H9 (cell line): ENCODE measurements at regions not wholly inside any gene's neighbourhood (a gene's known extent, or its start where the extent isn't known, plus 50 kb on each side); places are given as distances from the start of the nearest gene placed in this dataset.
"Not testable (repeated sequence)": the region's sequence is repeated elsewhere in the genome, so short reads cannot be mapped to it uniquely, and the experiment has no call there.

Experiments
- DNase-seq: peaks from one replicate; pipeline ENCODE4 v3.0.0-alpha.2; 2017
- H2AFZ ChIP-seq: one replicate; pipeline ENCODE4 v1.6.1; 2013; ENCODE audit warnings: mild to moderate bottlenecking, low read length, control low read depth, moderate library complexity
- H2AK5ac ChIP-seq: 2 replicates; pipeline ENCODE4 v1.6.1; 2013; ENCODE audit warnings: low read length, control low read depth, mixed read lengths; ENCODE audit not compliant: insufficient read length
- H2BK120ac ChIP-seq: one replicate; pipeline ENCODE4 v1.6.1; 2013; ENCODE audit warnings: low read depth, mild to moderate bottlenecking, low read length, control low read depth, inconsistent platforms; ENCODE audit not compliant: poor library complexity, severe bottlenecking
- H2BK12ac ChIP-seq: 2 replicates; pipeline ENCODE4 v1.6.1; 2013; ENCODE audit warnings: low read length, control low read depth, mixed read lengths, low read depth; ENCODE audit not compliant: insufficient read length
- H2BK15ac ChIP-seq: 2 replicates; pipeline ENCODE4 v1.6.1; 2013; ENCODE audit warnings: low read depth, low read length, control low read depth
- H2BK20ac ChIP-seq: one replicate; pipeline ENCODE4 v1.6.1; 2013; ENCODE audit warnings: low read depth, mild to moderate bottlenecking, low read length, control low read depth, inconsistent platforms; ENCODE audit not compliant: poor library complexity, severe bottlenecking
- H2BK5ac ChIP-seq: 2 replicates; pipeline ENCODE4 v1.6.1; 2013; ENCODE audit warnings: low read length, control low read depth, mixed read lengths; ENCODE audit not compliant: insufficient read length
- H3K14ac ChIP-seq: 2 replicates; pipeline ENCODE4 v1.6.1; 2013; ENCODE audit warnings: low read length, control low read depth; ENCODE audit not compliant: insufficient read depth
- H3K18ac ChIP-seq: 2 replicates; pipeline ENCODE4 v1.6.1; 2013; ENCODE audit warnings: low read depth, mild to moderate bottlenecking, mixed read lengths, low read length, control low read depth; ENCODE audit not compliant: insufficient read length
- H3K23ac ChIP-seq: 2 replicates; pipeline ENCODE4 v1.6.1; 2013; ENCODE audit warnings: low read length, control low read depth, mixed read lengths, low read depth; ENCODE audit not compliant: insufficient read length
- H3K23me2 ChIP-seq: 2 replicates; pipeline ENCODE4 v1.6.1; 2013; ENCODE audit warnings: low read depth, mild to moderate bottlenecking, mixed read lengths, low read length, control low read depth; ENCODE audit not compliant: insufficient read length, poor library complexity, severe bottlenecking
- H3K27ac ChIP-seq: 2 replicates; pipeline ENCODE4 v1.5.1; 2013; ENCODE audit warnings: low read length, control low read depth, mixed read lengths, low read depth; ENCODE audit not compliant: insufficient read length
- H3K27me3 ChIP-seq: 2 replicates; pipeline ENCODE4 v1.6.1; 2013; ENCODE audit warnings: low read length, control low read depth, inconsistent platforms; ENCODE audit not compliant: insufficient read depth
- H3K4ac ChIP-seq: 2 replicates; pipeline ENCODE4 v1.6.1; 2013; ENCODE audit warnings: low read depth, mild to moderate bottlenecking, control low read depth, inconsistent platforms, low read length, moderate library complexity
- H3K4me1 ChIP-seq: 2 replicates; pipeline ENCODE4 v1.6.1; 2013; ENCODE audit warnings: low read length, control low read depth, inconsistent platforms; ENCODE audit not compliant: insufficient read depth
- H3K4me2 ChIP-seq: 2 replicates; pipeline ENCODE4 v1.6.1; 2013; ENCODE audit warnings: low read length, control low read depth, mixed read lengths; ENCODE audit not compliant: insufficient read length, insufficient read depth
- H3K56ac ChIP-seq: 2 replicates; pipeline ENCODE4 v1.6.1; 2013; ENCODE audit warnings: low read depth, mild to moderate bottlenecking, mixed read lengths, low read length, control low read depth; ENCODE audit not compliant: insufficient read length
- H3K79me1 ChIP-seq: 2 replicates; pipeline ENCODE4 v1.6.1; 2013; ENCODE audit warnings: low read depth, mild to moderate bottlenecking, moderate library complexity, low read length, control low read depth, inconsistent platforms; ENCODE audit not compliant: insufficient read depth, poor library complexity, severe bottlenecking
- H3K79me2 ChIP-seq: 2 replicates; pipeline ENCODE4 v1.6.1; 2013; ENCODE audit warnings: low read length, control low read depth, inconsistent platforms; ENCODE audit not compliant: insufficient read depth
- H3K9ac ChIP-seq: 2 replicates; pipeline ENCODE4 v1.6.1; 2013; ENCODE audit warnings: low read length, control low read depth, mixed read lengths; ENCODE audit not compliant: insufficient read length; ENCODE audit errors: extremely low read depth
- H3K9me3 ChIP-seq: one replicate; pipeline ENCODE4 v1.6.1; 2013; ENCODE audit warnings: low read depth, low read length, inconsistent platforms; ENCODE audit not compliant: control insufficient read depth
- H3T11ph ChIP-seq: one replicate; pipeline ENCODE4 v1.6.1; 2013; ENCODE audit warnings: mild to moderate bottlenecking, low read length, control low read depth, inconsistent platforms
- H4K20me1 ChIP-seq: one replicate; pipeline ENCODE4 v1.6.1; 2013; ENCODE audit not compliant: control insufficient read depth, insufficient read length, insufficient read depth
- H4K5ac ChIP-seq: 2 replicates; pipeline ENCODE4 v1.6.1; 2013; ENCODE audit warnings: low read depth, mild to moderate bottlenecking, mixed read lengths, low read length, control low read depth; ENCODE audit not compliant: insufficient read length
- H4K8ac ChIP-seq: replicated peaks from 2 replicates; pipeline ENCODE4 v1.6.1; 2013; ENCODE audit warnings: low read length, control low read depth, mixed read lengths, low read depth; ENCODE audit not compliant: insufficient read length
- H4K91ac ChIP-seq: 2 replicates; pipeline ENCODE4 v1.6.1; 2013; ENCODE audit warnings: low read depth, mild to moderate bottlenecking, moderate library complexity, mixed read lengths, low read length, control low read depth; ENCODE audit not compliant: insufficient read length
- H3K27ac Mint-ChIP-seq, 3 experiments: 2 replicates in 2 of 3; 3 replicates in 1 of 3; pipeline ENCODE4 v1.8.0; 2020 to 2021; ENCODE audit warnings: mixed read lengths in 3 of 3, mild to moderate bottlenecking in 1 of 3, moderate library complexity in 1 of 3
- H3K27me3 Mint-ChIP-seq: 2 replicates; pipeline ENCODE4 v1.8.0; 2021; ENCODE audit warnings: low read depth, mild to moderate bottlenecking, moderate library complexity, mixed read lengths
- H3K36me3 Mint-ChIP-seq, 3 experiments: 2 replicates in 2 of 3; 3 replicates in 1 of 3; pipeline ENCODE4 v1.8.0; 2020 to 2021; ENCODE audit warnings: low read depth in 3 of 3, mixed read lengths in 3 of 3; ENCODE audit not compliant: insufficient read depth in 1 of 3
- H3K4me1 Mint-ChIP-seq, 2 experiments: 2 replicates each; pipeline ENCODE4 v1.8.0; 2020; ENCODE audit warnings: mixed read lengths in 2 of 2
- H3K4me3 Mint-ChIP-seq, 2 experiments: 2 replicates in 1 of 2; 3 replicates in 1 of 2; pipeline ENCODE4 v1.8.0; 2020 to 2021; ENCODE audit warnings: mild to moderate bottlenecking in 2 of 2, mixed read lengths in 2 of 2, moderate library complexity in 1 of 2
- H3K9me3 Mint-ChIP-seq, 2 experiments: 2 replicates in 1 of 2; 3 replicates in 1 of 2; pipeline ENCODE4 v1.8.0; 2020; ENCODE audit warnings: mild to moderate bottlenecking in 2 of 2, mixed read lengths in 2 of 2, moderate library complexity in 1 of 2
- WGBS: extraction: QIAGEN DNeasy Blood & Tissue Kit; methylation state at CpG from one replicate; pipeline ENCODE4 v1.1.7; 2013; ENCODE audit warnings: missing lambda C conversion rate, low lambda C conversion rate, mixed read lengths; ENCODE audit not compliant: insufficient read length; ENCODE audit errors: extremely low coverage; 5-methylcytosine and 5-hydroxymethylcytosine counted together

GRCh38 chr5:1583081-1583875 lies 59.5 kb upstream of the LPCAT1 start:
- H3K27me3 Mint-ChIP-seq, H3K4me1 ChIP-seq, H3K56ac ChIP-seq, H3K4me3 Mint-ChIP-seq, H3T11ph ChIP-seq, H3K79me1 ChIP-seq, H4K8ac ChIP-seq, H2BK120ac ChIP-seq, H3K4me2 ChIP-seq, H2BK20ac ChIP-seq, H3K27me3 ChIP-seq, H2BK5ac ChIP-seq, H3K79me2 ChIP-seq, H3K23ac ChIP-seq, H2AK5ac ChIP-seq, H2AFZ ChIP-seq, H4K91ac ChIP-seq, H3K4me1 Mint-ChIP-seq, H4K5ac ChIP-seq, H3K9ac ChIP-seq, H3K14ac ChIP-seq, H3K27ac ChIP-seq, DNase-seq, H3K23me2 ChIP-seq, H3K27ac Mint-ChIP-seq, H2BK15ac ChIP-seq, H3K18ac ChIP-seq, H4K20me1 ChIP-seq, H2BK12ac ChIP-seq, H3K4ac ChIP-seq: not testable (repeated sequence)
- peaks cover 80 to 93% (median 91%) of the 10 kb centered on the region in 3 experiments for H3K36me3 Mint-ChIP-seq
- peaks cover 10% of the 10 kb centered on the region for H3K9me3 ChIP-seq
- no CpG with 5 or more reads among the region's 15 CpGs for WGBS
- peaks cover 46 to 47% of the 10 kb centered on the region in 2 experiments for H3K9me3 Mint-ChIP-seq

DNA sequence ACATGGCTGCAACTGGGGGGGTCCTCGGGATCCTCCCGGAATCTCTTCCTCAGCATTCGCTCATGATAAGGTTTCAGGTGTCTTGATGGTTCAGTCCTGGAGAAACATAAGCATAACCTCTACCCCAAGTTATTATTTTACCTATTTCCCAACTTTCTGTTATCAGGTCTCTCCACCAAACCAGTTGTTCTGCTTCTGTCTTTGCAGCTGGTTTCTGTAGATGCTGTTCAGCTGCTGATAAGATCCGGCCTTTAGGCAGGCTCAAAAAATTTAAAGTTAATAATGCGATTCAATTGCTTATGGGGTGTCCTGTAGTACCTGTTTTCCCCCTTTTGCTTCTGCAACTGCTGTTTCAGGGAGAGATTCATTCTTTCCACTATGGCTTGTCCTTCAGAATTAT lies 55.6 kb upstream of the LPCAT1 start:
- H3K4me3 Mint-ChIP-seq, H4K91ac ChIP-seq, H4K5ac ChIP-seq, H3K9ac ChIP-seq, H3K4me1 Mint-ChIP-seq, H3K27me3 Mint-ChIP-seq, H4K20me1 ChIP-seq, H3K23me2 ChIP-seq, H2AK5ac ChIP-seq, H3K27me3 ChIP-seq, H3K79me2 ChIP-seq, H3K79me1 ChIP-seq, H2BK20ac ChIP-seq, H3K23ac ChIP-seq, H3K18ac ChIP-seq, H2BK15ac ChIP-seq, H3K4ac ChIP-seq, H3K56ac ChIP-seq, H3K27ac Mint-ChIP-seq, H2BK120ac ChIP-seq, H3K4me1 ChIP-seq, H3K9me3 ChIP-seq, H2BK5ac ChIP-seq, H2AFZ ChIP-seq, DNase-seq, H3K27ac ChIP-seq, H3K4me2 ChIP-seq, H3T11ph ChIP-seq, H3K14ac ChIP-seq, H4K8ac ChIP-seq, H2BK12ac ChIP-seq: not testable (repeated sequence)
- H3K9me3 Mint-ChIP-seq, result peaks cover 22 to 24% of the 10 kb centered on the region in 2 experiments
- H3K36me3 Mint-ChIP-seq, result peaks cover 62 to 94% (median 79%) of the 10 kb centered on the region in 3 experiments
- no CpG with 5 or more reads among the region's 5 CpGs for WGBS
